CD4-positive, alpha-beta T cell (primary cell): ENCODE measurements at regions not wholly inside any gene's neighbourhood (a gene's known extent, or its start where the extent isn't known, plus 50 kb on each side); places are given as distances from the start of the nearest gene placed in this dataset.

Experiments used
- ATAC-seq: fragments of 200-7000 bp; cut with Tn5 transposase; one replicate; pipeline ENCODE4 v1.10.0; 2022; ENCODE audit warnings: mild to moderate bottlenecking; ENCODE audit not compliant: poor library complexity
- CTCF ChIA-PET: fragments of 350-600 bp; sonication (Branson Sonifier 250); formaldehyde crosslinking; loops from one replicate; lab custom pipeline; 2021; ENCODE audit warnings: antibody characterized with exemption, inconsistent platforms; lab: Charles Lee
- POLR2A ChIA-PET: fragments of 350-600 bp; sonication (Branson Sonifier 250); formaldehyde crosslinking; loops from one replicate; lab custom pipeline; 2021; ENCODE audit warnings: antibody characterized with exemption, inconsistent platforms; lab: Charles Lee
- DNase-seq, 14 experiments: peaks; one replicate each; pipeline ENCODE4 v3.0.0-alpha.2; 2013 to 2020; ENCODE audit warnings: mixed read lengths in 2 of 14
- H3K27ac ChIP-seq, 2 donors: one replicate each; pipeline versions ENCODE4 v1.5.1 to v1.7.0; 2013; ENCODE audit warnings: low read length in 2 of 2, low read depth in 1 of 2, mild to moderate bottlenecking in 1 of 2
- H3K27me3 ChIP-seq, 2 experiments: 1 replicate in 1 of 2; 2 replicates in 1 of 2; pipeline versions ENCODE4 v1.6.1 to v1.7.0; 2013; ENCODE audit warnings: low read length in 2 of 2, control low read depth in 1 of 2, mild to moderate bottlenecking in 1 of 2, moderate library complexity in 1 of 2; ENCODE audit not compliant: insufficient read depth in 2 of 2, control insufficient read depth in 1 of 2
- H3K36me3 ChIP-seq: one replicate; pipeline ENCODE4 v1.6.1; 2013; ENCODE audit warnings: low read length, control low read depth; ENCODE audit not compliant: insufficient read depth
- H3K4me1 ChIP-seq: one replicate; pipeline ENCODE4 v1.6.1; 2013; ENCODE audit warnings: low read length, control low read depth; ENCODE audit not compliant: insufficient read depth
- H3K4me3 ChIP-seq: one replicate; pipeline ENCODE4 v1.5.1; 2013; ENCODE audit warnings: mild to moderate bottlenecking, low read length, moderate library complexity
- H3K9me3 ChIP-seq, 2 experiments: 1 replicate in 1 of 2; 2 replicates in 1 of 2; pipeline versions ENCODE4 v1.6.1 to v1.7.0; 2013; ENCODE audit warnings: low read length in 2 of 2, mild to moderate bottlenecking in 2 of 2, control low read depth in 1 of 2, moderate library complexity in 1 of 2; ENCODE audit not compliant: control insufficient read depth in 1 of 2, insufficient read depth in 1 of 2
- H3K27ac Mint-ChIP-seq: one replicate; pipeline ENCODE4 v1.8.0; 2020; ENCODE audit warnings: mixed read lengths
- H3K27me3 Mint-ChIP-seq: one replicate; pipeline ENCODE4 v1.8.0; 2021; ENCODE audit warnings: mixed read lengths
- H3K36me3 Mint-ChIP-seq: one replicate; pipeline ENCODE4 v1.8.0; 2021; ENCODE audit warnings: low read depth, mixed read lengths
- H3K4me1 Mint-ChIP-seq: one replicate; pipeline ENCODE4 v1.8.0; 2021; ENCODE audit warnings: low read depth, mixed read lengths
- H3K4me3 Mint-ChIP-seq: one replicate; pipeline ENCODE4 v1.8.0; 2020; ENCODE audit warnings: mild to moderate bottlenecking, mixed read lengths
- H3K9me3 Mint-ChIP-seq: one replicate; pipeline ENCODE4 v1.8.0; 2020; ENCODE audit warnings: mixed read lengths
- CTCF ChIP-seq: fragments of 200-600 bp; IDR thresholded peaks from one replicate; pipeline ENCODE4 v1.8.0; 2022; ENCODE audit warnings: antibody characterized with exemption, mild to moderate bottlenecking
- intact Hi-C, 2 experiments: fragments of 100-400 bp; cut with DNase I in 1 of 2; cut with micrococcal nuclease in 1 of 2; formaldehyde crosslinking; loops; one replicate each; pipeline versions ENCODE4 v1.15.1 to v1.9.0; 2023 to 2025; cut with DNase I, micrococcal nuclease

GRCh38 chr1:192080684-192081083 lies 77.6 kb upstream of the RGS18 start:
- no peak overlapping the region for H3K27ac Mint-ChIP-seq
- no peaks in the 10 kb centered on the region for H3K4me1 ChIP-seq
- no peaks in the 10 kb centered on the region for H3K27me3 Mint-ChIP-seq
- H3K36me3 Mint-ChIP-seq: no peaks in the 10 kb centered on the region
- intact Hi-C loops: no loop called here
- H3K4me3 ChIP-seq: no peak overlapping the region
- ATAC-seq: no peak
- no peaks in the 10 kb centered on the region for H3K9me3 Mint-ChIP-seq
- no peak for TF ChIP-seq CTCF
- CTCF ChIA-PET: no interaction called here
- DNase-seq: no peak
- no peaks in the 10 kb centered on the region for H3K4me1 Mint-ChIP-seq
- no peaks in the 10 kb centered on the region for H3K9me3 ChIP-seq
- no peaks in the 10 kb centered on the region for H3K36me3 ChIP-seq
- POLR2A ChIA-PET: interaction anchor here (0.6 kb wide), 1 partner anchor 15 kb away, joined by 3 read pairs; no protein-coding TSS in a partner anchor
- H3K27ac ChIP-seq: no peak overlapping the region
- no peak overlapping the region for H3K4me3 Mint-ChIP-seq
- H3K27me3 ChIP-seq: no peaks in the 10 kb centered on the region

DNA sequence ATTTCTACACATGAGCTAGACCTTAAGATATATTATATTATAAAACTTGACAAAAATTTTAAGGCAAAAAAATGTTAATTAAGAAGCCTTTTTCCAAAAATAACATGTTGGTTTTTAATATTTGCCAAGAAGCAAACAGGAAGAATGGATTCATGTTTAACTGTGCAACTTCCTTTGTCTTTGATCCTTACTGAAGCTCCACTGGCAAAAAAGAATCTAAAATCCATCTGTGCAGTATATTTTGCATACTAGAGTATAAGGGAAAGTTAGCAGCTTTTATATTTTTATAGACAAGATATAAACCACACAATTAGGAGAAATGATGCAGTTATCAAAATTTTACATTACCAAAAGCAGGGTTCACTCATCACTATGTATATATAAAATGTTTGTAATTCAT lies 76.9 kb upstream of the RGS18 start:
- ChIA-PET POLR2A (interaction anchor here (0.6 kb wide), 1 partner anchor 15 kb away, joined by 3 read pairs; no protein-coding TSS in a partner anchor), CTCF (no interaction called here)
- no peaks in the 10 kb centered on the region for H3K9me3 Mint-ChIP-seq
- no peaks in the 10 kb centered on the region for H3K4me1 Mint-ChIP-seq
- no peak overlapping the region for H3K27ac Mint-ChIP-seq
- TF ChIP-seq CTCF: no peak
- no peaks in the 10 kb centered on the region for H3K27me3 Mint-ChIP-seq
- H3K4me3 Mint-ChIP-seq: no peak overlapping the region
- Histone ChIP-seq H3K27me3 (no peaks in the 10 kb centered on the region), H3K36me3 (no peaks in the 10 kb centered on the region), H3K4me1 (no peaks in the 10 kb centered on the region), H3K27ac (no peak overlapping the region), H3K9me3 (no peaks in the 10 kb centered on the region), H3K4me3 (no peak overlapping the region)
- intact Hi-C loops: no loop called here
- H3K36me3 Mint-ChIP-seq: no peaks in the 10 kb centered on the region
- no peak for ATAC-seq
- no peak for DNase-seq

- Mint-ChIP-seq H3K36me3 (no peaks in the 10 kb centered on the region), H3K4me1 (no peaks in the 10 kb centered on the region), H3K27me3 (no peaks in the 10 kb centered on the region), H3K9me3 (no peaks in the 10 kb centered on the region), H3K27ac (no peak overlapping the region), H3K4me3 (no peak overlapping the region)
- POLR2A ChIA-PET: no interaction called here
- no peak for DNase-seq
- no peaks in the 10 kb centered on the region for H3K9me3 ChIP-seq
- CTCF ChIA-PET: no interaction called here
- TF ChIP-seq CTCF: no peak
- ATAC-seq: no peak
- no peaks in the 10 kb centered on the region for H3K4me1 ChIP-seq
- H3K27me3 ChIP-seq: no peaks in the 10 kb centered on the region
- intact Hi-C loops: no loop called here
- no peak overlapping the region for H3K4me3 ChIP-seq
- H3K27ac ChIP-seq: no peak overlapping the region
- H3K36me3 ChIP-seq: no peaks in the 10 kb centered on the region
Measured at GRCh38 chr1:192086644-192087043, 71.6 kb upstream of the RGS18 start.
